Fibroblast of lung (primary cell): ENCODE measurements at regions not wholly inside any gene's neighbourhood (a gene's known extent, or its start where the extent isn't known, plus 50 kb on each side); places are given as distances from the start of the nearest gene placed in this dataset.

Experiments used
- EZH2 ChIP-seq: IDR thresholded peaks from 2 replicates; pipeline ENCODE4 v1.5.1; 2012; ENCODE audit warnings: low read length, control low read depth, mild to moderate bottlenecking; ENCODE audit errors: missing control alignments
- TF ChIP-seq, protein P1 (sequence below), 2 donors: IDR thresholded peaks in 1 of 2; conservative IDR thresholded peaks in 1 of 2; 1 replicate in 1 of 2; 2 replicates in 1 of 2; pipeline ENCODE4 v1.5.1; 2011 to 2012; ENCODE audit warnings: low read length in 2 of 2, control low read depth in 1 of 2, inconsistent platforms in 1 of 2, low read depth in 1 of 2, mild to moderate bottlenecking in 1 of 2

DNA sequence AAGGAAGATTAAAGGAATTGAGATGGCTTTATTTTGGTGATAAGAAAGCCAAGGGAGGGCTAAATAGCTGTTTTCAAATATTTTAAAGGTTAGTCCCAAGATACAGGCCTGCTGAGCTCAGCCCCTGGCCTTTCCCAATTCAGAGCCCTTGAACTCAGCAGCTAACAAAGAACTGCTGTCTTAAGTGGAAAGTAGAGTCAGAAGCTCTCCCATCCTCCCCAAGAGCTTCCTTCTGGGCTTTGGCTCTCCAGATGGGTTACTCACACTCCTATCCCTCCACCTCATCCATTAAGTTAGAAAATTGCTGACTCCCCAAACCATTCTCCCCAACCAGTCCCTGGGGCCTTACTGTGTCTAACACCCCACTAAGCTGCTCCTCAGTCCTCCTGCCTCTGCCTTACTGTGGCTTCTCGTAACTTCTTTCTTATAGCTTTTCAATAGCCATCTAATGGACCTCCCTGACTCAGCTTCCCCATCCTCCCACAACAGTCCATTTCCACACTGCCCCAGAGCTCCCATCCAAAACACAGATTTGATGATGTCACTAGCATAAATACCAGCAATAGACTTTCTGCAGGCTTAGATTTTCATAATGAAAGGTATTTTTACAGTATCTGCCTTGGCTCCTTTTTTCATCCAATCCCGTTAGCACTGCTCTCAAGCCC is 239.1 kb downstream of the ENC1 start:
- TF ChIP-seq, protein P1, sequence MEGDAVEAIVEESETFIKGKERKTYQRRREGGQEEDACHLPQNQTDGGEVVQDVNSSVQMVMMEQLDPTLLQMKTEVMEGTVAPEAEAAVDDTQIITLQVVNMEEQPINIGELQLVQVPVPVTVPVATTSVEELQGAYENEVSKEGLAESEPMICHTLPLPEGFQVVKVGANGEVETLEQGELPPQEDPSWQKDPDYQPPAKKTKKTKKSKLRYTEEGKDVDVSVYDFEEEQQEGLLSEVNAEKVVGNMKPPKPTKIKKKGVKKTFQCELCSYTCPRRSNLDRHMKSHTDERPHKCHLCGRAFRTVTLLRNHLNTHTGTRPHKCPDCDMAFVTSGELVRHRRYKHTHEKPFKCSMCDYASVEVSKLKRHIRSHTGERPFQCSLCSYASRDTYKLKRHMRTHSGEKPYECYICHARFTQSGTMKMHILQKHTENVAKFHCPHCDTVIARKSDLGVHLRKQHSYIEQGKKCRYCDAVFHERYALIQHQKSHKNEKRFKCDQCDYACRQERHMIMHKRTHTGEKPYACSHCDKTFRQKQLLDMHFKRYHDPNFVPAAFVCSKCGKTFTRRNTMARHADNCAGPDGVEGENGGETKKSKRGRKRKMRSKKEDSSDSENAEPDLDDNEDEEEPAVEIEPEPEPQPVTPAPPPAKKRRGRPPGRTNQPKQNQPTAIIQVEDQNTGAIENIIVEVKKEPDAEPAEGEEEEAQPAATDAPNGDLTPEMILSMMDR (conservative IDR thresholded peaks at IDR 0.05 in 1 of 2, IDR thresholded peaks at IDR 0.05 in 1 of 2; ENCODE audit: low read depth in 1 of 2, low read length in 2 of 2), result no peak
- no peak for TF ChIP-seq EZH2
